ENCODE measurements at regions not wholly inside any gene's neighbourhood (a gene's known extent, or its start where the extent isn't known, plus 50 kb on each side); places are given as distances from the start of the nearest gene placed in this dataset.

DNA sequence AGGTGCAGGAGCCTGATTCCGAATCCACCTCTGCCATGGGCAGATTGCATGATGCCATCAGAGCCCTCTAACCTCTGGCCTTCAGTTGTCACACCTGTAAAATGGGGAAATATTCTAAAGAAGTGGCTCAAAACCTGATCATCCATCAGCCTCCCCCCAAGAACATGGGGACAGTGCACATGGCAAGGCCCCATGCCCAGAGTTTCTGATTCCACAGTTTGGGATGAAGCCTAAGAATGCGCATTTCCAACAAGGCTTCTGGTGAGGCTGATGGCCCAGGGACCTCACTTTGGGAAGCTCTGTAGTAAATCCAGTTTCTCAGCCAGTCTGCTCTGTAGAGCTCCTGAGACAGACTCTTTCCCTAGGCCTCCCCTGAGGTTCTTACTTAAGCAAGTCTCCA is 119.9 kb upstream of the CD93 start:
- DNase-seq, result no peak
- Mint-ChIP-seq H3K4me1 (no peaks in the 10 kb centered on the region), H3K36me3 (no peaks in the 10 kb centered on the region), H3K27ac (no peak overlapping the region), H3K9me3 (no peaks in the 10 kb centered on the region), H3K4me3 (no peak overlapping the region), H3K27me3 (peaks cover 7 to 27% of the 10 kb centered on the region in 2 donors)
- no peak for ATAC-seq (replicated peaks)

DNA sequence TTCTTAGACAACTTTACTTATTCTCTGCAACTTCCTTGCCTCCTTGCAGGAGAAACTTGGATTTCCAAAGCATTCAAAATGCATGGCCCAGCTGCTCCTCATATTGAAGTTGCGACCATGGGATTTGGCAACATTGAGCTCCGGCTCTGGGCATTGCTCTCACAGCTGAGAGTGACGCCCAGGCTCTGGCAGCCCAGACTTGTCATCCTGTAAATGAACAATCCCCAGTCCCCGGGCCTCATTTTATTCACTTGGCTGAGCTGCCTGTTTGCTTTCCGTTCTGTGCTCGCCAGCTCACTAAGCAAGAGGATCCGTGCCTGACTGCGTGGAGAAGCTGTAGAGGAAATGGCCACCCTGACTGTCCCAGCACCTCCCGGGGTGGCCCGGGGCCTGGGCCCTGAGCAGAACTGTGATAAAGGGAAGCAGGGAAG is 119.5 kb upstream of the CD93 start:
- Mint-ChIP-seq H3K27me3 (peaks cover 11 to 29% of the 10 kb centered on the region in 2 donors), H3K9me3 (peaks cover 0 to 3% of the 10 kb centered on the region in 2 donors), H3K4me3 (no peak overlapping the region), H3K4me1 (peaks cover 3 to 4% of the 10 kb centered on the region in 2 donors), H3K27ac (no peak overlapping the region), H3K36me3 (no peaks in the 10 kb centered on the region)
- no peak for ATAC-seq (replicated peaks)
- DNase-seq, result no peak

DNA sequence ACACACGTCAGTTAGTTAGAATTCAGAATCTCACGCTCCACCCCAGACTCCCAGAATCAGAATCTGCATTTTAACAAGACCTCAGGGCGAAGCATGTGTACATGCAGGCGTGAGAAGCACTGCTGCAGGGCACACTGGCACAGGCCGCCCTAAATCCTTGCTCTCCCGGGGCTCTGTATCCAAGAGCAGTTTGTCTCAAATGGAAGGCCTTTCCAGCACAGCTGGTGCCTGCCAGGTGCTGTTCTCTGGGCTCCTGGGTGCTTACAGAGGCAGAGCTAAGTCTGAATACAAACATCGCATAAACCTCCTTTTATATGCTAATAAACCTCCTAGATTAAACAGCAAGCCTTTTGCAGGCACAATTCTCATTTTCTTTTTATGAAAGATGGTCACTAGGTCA is 119.1 kb upstream of the CD93 start:
- no peak overlapping the region for H3K4me3 Mint-ChIP-seq
- peaks cover 6 to 8% of the 10 kb centered on the region in 2 donors for H3K4me1 Mint-ChIP-seq
- H3K9me3 Mint-ChIP-seq, result peaks cover 0 to 6% of the 10 kb centered on the region in 2 donors
- no peak overlapping the region for H3K27ac Mint-ChIP-seq
- no peak for DNase-seq
- H3K36me3 Mint-ChIP-seq, result no peaks in the 10 kb centered on the region
- peaks cover 16 to 33% of the 10 kb centered on the region in 2 donors for H3K27me3 Mint-ChIP-seq
- ATAC-seq (replicated peaks), result no peak

DNA sequence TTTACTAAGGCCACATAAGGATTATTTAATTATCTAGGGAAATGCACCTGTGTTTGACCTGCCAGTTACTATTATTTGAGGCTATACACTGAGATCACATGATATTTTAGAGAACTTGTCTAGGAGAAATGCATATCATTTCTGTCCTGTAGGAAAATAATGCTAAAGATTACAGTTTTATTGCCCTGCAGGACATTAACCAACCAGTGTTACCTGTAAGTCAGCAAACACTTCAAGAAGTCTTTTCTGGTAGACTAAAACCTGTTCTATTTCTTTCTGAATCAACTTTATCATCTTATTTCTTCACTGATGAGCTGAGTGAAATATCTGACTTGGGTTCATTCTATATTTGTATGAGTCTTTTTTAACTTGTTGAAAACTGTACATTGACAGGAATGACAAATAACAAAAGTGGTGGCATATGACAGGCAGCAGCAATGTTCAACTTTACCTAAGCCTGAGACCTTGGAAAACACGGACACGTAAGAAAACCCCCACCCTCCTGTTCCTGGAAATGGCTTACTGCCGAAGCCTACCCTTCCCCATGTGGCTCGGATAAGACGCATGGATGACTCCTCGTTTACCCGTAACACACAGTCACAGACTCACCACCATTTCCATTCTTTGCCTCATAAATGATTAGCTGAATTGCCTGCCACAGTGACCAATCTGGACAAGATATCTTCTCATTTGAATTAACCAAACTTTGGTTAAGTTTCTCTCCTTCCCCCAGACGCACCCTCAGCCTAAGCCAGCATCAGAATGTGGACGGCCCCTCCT is 118.0 kb upstream of the CD93 start:
- Mint-ChIP-seq H3K4me3 (no peak overlapping the region), H3K27ac (no peak overlapping the region), H3K4me1 (peaks cover 6 to 9% of the 10 kb centered on the region in 2 donors), H3K36me3 (no peaks in the 10 kb centered on the region), H3K27me3 (peaks cover 13 to 30% of the 10 kb centered on the region in 2 donors), H3K9me3 (peaks cover 0 to 6% of the 10 kb centered on the region in 2 donors)
- ATAC-seq (replicated peaks) (no peak), DNase-seq (no peak)

DNA sequence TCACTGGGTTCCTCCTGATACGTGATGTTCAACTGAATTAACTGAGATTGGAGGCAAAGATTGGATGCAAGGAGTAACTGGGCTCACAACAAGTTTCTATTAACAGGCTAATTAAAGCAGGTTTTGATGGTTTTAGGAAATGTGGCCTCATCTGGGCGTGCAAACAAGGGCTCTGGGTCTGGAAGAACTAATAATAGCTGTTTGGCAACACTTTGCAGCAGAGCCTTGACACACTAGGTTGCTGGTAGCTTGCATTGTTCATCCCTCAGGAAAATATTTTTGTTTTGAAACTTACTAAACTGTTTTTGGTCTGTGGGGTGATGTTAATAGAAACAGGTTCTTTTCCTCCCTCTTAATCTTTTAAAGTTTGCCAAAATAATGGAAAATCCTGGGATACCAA is 117.2 kb upstream of the CD93 start:
- Mint-ChIP-seq H3K36me3 (no peaks in the 10 kb centered on the region), H3K27me3 (peaks cover 11 to 27% of the 10 kb centered on the region in 2 donors), H3K27ac (no peak overlapping the region), H3K4me3 (no peak overlapping the region), H3K4me1 (peaks cover 6 to 9% of the 10 kb centered on the region in 2 donors), H3K9me3 (peaks cover 0 to 6% of the 10 kb centered on the region in 2 donors)
- DNase-seq (no peak), ATAC-seq (replicated peaks) (no peak)

DNA sequence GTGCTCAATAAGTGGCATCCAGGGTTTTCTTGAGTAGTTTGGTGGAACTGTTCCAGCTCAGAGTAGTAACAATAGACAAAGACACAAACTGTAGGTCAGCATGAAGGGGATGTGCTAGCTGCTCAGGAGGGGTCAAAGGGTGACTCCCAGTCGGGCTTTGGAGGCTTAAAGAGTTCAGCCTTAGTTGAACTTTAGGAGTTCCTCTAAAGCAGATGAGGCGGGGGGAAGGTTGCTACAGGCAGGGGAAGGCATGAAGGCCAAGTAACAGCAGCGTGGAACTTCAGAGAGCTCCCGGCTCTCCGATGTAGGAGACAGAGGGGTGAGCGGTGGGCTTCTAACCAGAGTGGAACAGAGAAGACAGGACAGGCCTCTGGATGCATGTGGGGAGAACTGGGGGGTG is 115.5 kb upstream of the CD93 start:
- no peak overlapping the region for H3K4me3 Mint-ChIP-seq
- peaks cover 11 to 27% of the 10 kb centered on the region in 2 donors for H3K27me3 Mint-ChIP-seq
- H3K4me1 Mint-ChIP-seq, result peaks cover 6 to 9% of the 10 kb centered on the region in 2 donors
- H3K27ac Mint-ChIP-seq, result no peak overlapping the region
- ATAC-seq (replicated peaks) (no peak), DNase-seq (no peak)
- H3K9me3 Mint-ChIP-seq, result peaks cover 0 to 7% of the 10 kb centered on the region in 2 donors
- H3K36me3 Mint-ChIP-seq, result no peaks in the 10 kb centered on the region

DNA sequence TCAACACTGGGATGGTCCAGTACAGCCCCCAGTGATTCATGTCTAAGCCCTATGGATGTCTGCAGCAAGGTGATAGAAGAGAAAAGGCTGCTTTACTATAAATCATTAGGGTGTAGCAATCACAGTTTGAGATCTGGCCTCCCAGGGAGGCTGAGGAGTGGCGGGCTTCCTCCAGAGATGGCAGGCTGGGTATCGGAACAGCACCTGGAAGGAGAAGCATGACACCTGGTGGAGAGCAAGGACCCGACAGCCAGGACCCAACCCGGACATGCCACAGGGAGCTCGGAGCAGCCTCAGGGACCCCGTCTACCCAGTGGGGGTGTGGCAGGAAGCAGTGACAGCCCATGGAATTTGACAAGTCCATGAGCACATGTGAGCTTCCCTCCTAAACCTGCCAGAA is 114.8 kb upstream of the CD93 start:
- Mint-ChIP-seq H3K4me1 (peaks cover 6 to 12% of the 10 kb centered on the region in 2 donors), H3K4me3 (no peak overlapping the region), H3K9me3 (peaks cover 0 to 7% of the 10 kb centered on the region in 2 donors), H3K36me3 (no peaks in the 10 kb centered on the region), H3K27ac (no peak overlapping the region), H3K27me3 (peaks cover 11 to 27% of the 10 kb centered on the region in 2 donors)
- peak in 1 of 2 donors; percentile 25 for ATAC-seq (replicated peaks)
- peak; percentile 4 for DNase-seq

DNA sequence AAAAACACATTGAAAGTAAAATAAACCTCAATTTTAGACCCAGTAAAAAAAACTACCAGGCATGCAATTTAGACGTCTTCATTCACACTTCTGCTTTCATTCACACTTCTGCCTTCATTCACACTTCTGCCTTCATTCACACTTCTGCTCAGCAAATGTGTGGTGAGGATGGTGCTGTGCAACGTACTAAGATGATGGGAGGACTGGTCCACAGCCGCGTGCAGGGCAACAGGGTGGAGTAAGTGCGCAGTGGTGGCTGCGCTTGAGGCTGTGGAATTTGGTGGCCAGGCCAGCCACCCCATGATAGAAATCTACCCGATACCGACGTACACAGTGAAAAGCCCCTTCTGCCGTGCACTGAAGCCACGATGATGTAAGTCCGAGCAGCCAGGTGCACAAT is 114.3 kb upstream of the CD93 start:
- Mint-ChIP-seq H3K27me3 (peaks cover 11 to 27% of the 10 kb centered on the region in 2 donors), H3K4me3 (no peak overlapping the region), H3K27ac (no peak overlapping the region), H3K9me3 (peaks cover 0 to 7% of the 10 kb centered on the region in 2 donors), H3K36me3 (no peaks in the 10 kb centered on the region), H3K4me1 (peaks cover 6 to 17% of the 10 kb centered on the region in 2 donors)
- ATAC-seq (replicated peaks), result peak; percentile 65 to 82
- DNase-seq, result no peak

DNA sequence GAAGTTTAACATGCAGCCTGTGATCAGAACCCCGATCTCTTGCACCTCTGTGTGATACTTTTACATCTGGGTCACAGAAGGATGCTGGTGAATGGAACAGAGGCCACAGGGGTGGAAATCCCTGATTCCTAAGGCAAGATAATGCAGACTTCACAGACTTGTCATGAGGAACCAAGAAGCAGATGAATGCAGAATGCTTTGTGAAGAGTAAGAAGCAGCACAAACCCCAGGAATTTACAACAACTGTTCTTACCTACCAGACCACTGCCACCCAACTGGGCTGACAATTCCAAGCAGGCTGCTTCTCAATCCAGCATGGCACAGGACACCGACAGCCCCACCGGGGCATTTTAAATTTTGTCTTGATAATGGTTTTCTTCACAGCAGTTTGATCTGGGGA is 113.2 kb upstream of the CD93 start:
- ATAC-seq (replicated peaks) (no peak), DNase-seq (no peak)
- Mint-ChIP-seq H3K4me3 (no peak overlapping the region), H3K27me3 (peaks cover 11 to 20% of the 10 kb centered on the region in 2 donors), H3K4me1 (peaks cover 6 to 17% of the 10 kb centered on the region in 2 donors), H3K36me3 (no peaks in the 10 kb centered on the region), H3K27ac (no peak overlapping the region), H3K9me3 (peaks cover 0 to 7% of the 10 kb centered on the region in 2 donors)

DNA sequence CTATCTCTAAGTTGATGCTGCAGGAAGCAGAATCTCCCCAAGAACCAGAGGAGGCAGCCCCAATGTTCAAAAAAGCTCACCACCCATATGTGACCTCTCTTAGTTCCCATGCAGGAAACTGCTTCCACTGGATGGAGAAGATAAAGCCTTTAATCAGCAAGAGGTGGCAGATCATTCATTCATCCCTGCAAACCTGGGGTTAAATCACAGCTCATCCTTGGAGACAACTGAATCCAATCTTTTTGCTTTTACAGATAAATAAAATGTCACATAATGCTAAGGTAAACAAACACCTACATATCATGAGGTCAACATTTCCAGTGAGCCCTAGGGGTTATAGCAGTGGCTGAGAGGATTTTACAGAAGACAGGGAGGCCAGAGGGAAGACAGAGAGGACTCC is 112.7 kb upstream of the CD93 start:
- no peaks in the 10 kb centered on the region for H3K36me3 Mint-ChIP-seq
- H3K9me3 Mint-ChIP-seq, result peaks cover 0 to 7% of the 10 kb centered on the region in 2 donors
- H3K27ac Mint-ChIP-seq, result no peak overlapping the region
- ATAC-seq (replicated peaks) (no peak), DNase-seq (no peak)
- peaks cover 6 to 17% of the 10 kb centered on the region in 2 donors for H3K4me1 Mint-ChIP-seq
- H3K27me3 Mint-ChIP-seq, result peaks cover 11 to 20% of the 10 kb centered on the region in 2 donors
- no peak overlapping the region for H3K4me3 Mint-ChIP-seq

DNA sequence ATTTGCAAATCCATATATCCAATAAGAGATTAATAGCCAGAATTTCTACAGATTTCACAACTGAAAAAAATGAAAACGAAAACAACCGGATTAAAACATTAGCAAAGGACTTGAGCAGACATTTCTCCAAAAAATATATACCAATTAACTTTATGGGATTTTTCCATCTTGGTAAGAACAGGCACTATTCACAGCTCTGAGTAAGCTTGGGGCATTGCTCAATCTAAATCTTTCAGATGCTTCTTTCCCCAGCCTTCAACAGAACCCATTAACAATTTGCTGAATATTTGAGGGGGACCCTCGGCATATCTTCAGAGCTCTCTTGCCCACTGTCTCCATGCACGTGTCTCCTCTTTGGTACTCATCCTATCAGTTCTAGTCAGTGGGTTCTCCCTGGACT is 111.7 kb upstream of the CD93 start:
- ATAC-seq (replicated peaks) (no peak), DNase-seq (no peak)
- Mint-ChIP-seq H3K4me3 (no peak overlapping the region), H3K36me3 (no peaks in the 10 kb centered on the region), H3K4me1 (peaks cover 6 to 17% of the 10 kb centered on the region in 2 donors), H3K9me3 (peaks cover 0 to 7% of the 10 kb centered on the region in 2 donors), H3K27ac (no peak overlapping the region), H3K27me3 (peaks cover 11 to 20% of the 10 kb centered on the region in 2 donors)

DNA sequence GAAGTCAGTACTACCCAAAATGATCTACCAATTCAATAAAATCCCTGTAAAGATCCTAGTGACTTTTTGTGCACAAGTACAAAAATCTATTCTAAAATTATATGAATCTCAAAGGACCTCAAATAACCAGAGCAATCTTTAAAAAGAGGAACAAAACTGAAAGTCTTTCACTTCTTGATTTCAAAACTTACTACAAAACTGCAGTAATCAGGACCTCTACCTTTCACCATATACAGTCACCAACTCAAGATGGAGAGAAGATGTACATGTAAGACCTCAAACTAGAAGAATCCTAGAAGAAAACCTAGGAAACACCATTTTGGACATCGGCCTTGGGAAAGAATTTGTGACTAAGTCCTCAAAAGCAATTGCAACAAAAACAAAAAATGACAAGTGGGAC is 109.5 kb upstream of the CD93 start:
- Mint-ChIP-seq H3K36me3 (no peaks in the 10 kb centered on the region), H3K27me3 (peaks cover 5 to 7% of the 10 kb centered on the region in 2 donors), H3K9me3 (peaks cover 0 to 5% of the 10 kb centered on the region in 2 donors), H3K4me1 (peaks cover 3 to 13% of the 10 kb centered on the region in 2 donors), H3K27ac (no peak overlapping the region), H3K4me3 (no peak overlapping the region)
- ATAC-seq (replicated peaks), result peak; percentile 61 to 65
- no peak for DNase-seq

DNA sequence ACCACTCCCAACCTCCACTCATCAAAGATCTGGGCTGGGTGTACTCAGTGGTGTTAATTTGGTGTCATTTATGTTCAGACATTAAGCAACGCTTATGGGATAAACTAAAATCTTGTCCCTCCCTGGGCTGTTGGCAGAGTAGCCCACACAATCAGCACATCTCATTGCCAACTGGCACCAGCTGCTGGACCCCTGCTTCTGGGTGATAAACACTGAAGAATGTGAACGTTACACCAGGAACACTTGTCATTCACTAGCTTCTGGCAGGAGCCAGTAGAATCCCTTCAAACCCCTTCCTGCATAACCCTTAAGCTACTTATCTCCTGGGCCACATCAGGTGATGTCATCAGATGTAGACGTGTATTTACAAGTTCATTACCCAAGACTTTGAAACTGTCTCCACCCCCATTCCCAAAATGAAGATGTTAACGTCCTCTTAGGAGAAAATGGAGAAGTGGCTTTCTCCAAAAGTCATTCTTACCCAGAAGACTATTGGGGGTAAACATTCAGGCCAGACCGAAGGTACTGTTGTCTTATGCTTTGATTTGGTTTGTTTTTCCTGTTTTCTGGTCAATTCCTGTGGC is 107.8 kb upstream of the CD93 start:
- DNase-seq (no peak), ATAC-seq (replicated peaks) (no peak)
- Mint-ChIP-seq H3K4me3 (no peak overlapping the region), H3K9me3 (peaks cover 0 to 1% of the 10 kb centered on the region in 2 donors), H3K36me3 (no peaks in the 10 kb centered on the region), H3K4me1 (peaks cover 0 to 7% of the 10 kb centered on the region in 2 donors), H3K27me3 (no peaks in the 10 kb centered on the region), H3K27ac (no peak overlapping the region)

DNA sequence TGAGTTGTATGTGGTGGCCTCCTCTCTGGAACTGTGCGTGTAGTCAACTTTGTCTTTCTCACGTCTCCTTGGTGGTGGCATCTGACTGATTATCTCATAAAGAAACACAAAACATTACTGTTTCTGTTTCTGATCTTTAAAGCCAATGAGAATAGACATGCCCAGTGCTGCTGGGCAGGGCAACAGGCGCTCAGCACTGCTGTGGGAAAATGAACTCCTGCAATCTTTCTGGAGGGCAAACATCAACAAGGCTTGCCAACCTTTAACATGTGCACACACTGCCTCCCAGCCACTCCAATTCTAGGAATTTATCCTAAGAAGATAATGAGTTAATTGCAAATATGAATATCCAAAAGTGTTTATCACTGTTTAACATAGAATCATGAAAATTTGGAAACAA is 106.3 kb upstream of the CD93 start:
- no peaks in the 10 kb centered on the region for H3K27me3 Mint-ChIP-seq
- H3K36me3 Mint-ChIP-seq, result no peaks in the 10 kb centered on the region
- peaks cover 0 to 7% of the 10 kb centered on the region in 2 donors for H3K4me1 Mint-ChIP-seq
- no peak for ATAC-seq (replicated peaks)
- DNase-seq, result no peak
- no peak overlapping the region for H3K4me3 Mint-ChIP-seq
- H3K9me3 Mint-ChIP-seq, result peaks cover 0 to 1% of the 10 kb centered on the region in 2 donors
- no peak overlapping the region for H3K27ac Mint-ChIP-seq

DNA sequence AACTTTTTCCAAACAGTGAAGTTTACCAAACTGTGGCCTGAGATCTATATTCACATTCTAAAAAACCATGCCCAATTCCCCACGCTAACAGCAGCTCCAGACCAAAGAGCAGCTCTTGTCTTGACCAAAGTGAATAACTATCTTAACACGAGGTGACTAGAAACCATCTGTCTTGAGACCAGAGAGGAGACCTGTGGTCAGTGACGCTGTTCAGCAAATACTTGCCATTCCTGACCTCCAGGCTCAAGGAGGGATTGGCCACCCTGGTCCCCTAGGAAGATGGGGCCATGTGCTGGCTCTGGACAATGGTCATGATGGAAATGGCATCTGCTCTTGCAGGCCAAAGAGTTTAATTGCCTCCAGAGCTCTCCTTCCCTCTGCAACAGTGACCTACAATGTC is 104.4 kb upstream of the CD93 start:
- H3K27ac Mint-ChIP-seq, result no peak overlapping the region
- ATAC-seq (replicated peaks) (no peak), DNase-seq (no peak)
- no peaks in the 10 kb centered on the region for H3K36me3 Mint-ChIP-seq
- H3K4me3 Mint-ChIP-seq, result no peak overlapping the region
- no peaks in the 10 kb centered on the region for H3K27me3 Mint-ChIP-seq
- peaks cover 0 to 1% of the 10 kb centered on the region in 2 donors for H3K4me1 Mint-ChIP-seq
- H3K9me3 Mint-ChIP-seq, result no peaks in the 10 kb centered on the region

Measured in stimulated activated naive B cell treated with anti-CD40 and anti-IgM and Interleukin-4, amounts not matched to agents 10 μg/mL and 1 μg/mL and 100 μg/mL, for 72 hours (primary cell).